ENCODE measurements at regions not wholly inside any gene's neighbourhood (a gene's known extent, or its start where the extent isn't known, plus 50 kb on each side); places are given as distances from the start of the nearest gene placed in this dataset.

GRCh38 chr12:130216031-130216430, 53.8 kb downstream of the FZD10 start:
- DNase-seq: no peak

GRCh38 chr12:130218682-130219081, 56.4 kb downstream of the FZD10 start:
- DNase-seq: no peak

- DNase-seq: no peak
Observed at GRCh38 chr12:130219929-130220705, 57.9 kb downstream of the FZD10 start.

- DNase-seq: no peak
Observed at GRCh38 chr12:130220706-130221100, 58.4 kb downstream of the FZD10 start.

GRCh38 chr12:130222519-130223218, 60.4 kb downstream of the FZD10 start:
- DNase-seq: no peak

- DNase-seq: no peak
Observed at GRCh38 chr12:130223767-130224244, 61.5 kb downstream of the FZD10 start.

GRCh38 chr12:130224613-130225012, 62.3 kb downstream of the FZD10 start:
- no peak for DNase-seq

- no peak for DNase-seq
Observed at GRCh38 chr12:130225347-130225746, 63.1 kb downstream of the FZD10 start.

- no peak for DNase-seq
Observed at GRCh38 chr12:130226126-130226525, 63.9 kb downstream of the FZD10 start.

- DNase-seq: no peak
Observed at GRCh38 chr12:130226771-130227170, 64.5 kb downstream of the FZD10 start.

- no peak for DNase-seq
Observed at GRCh38 chr12:130227641-130228040, 65.4 kb downstream of the FZD10 start.

GRCh38 chr12:130236446-130236845, 74.2 kb downstream of the FZD10 start:
- no peak for DNase-seq

GRCh38 chr12:130240831-130241590, 78.7 kb downstream of the FZD10 start:
- DNase-seq: no peak

- no peak for DNase-seq
Observed at GRCh38 chr12:130242506-130242905, 80.2 kb downstream of the FZD10 start.

- no peak for DNase-seq
Observed at GRCh38 chr12:130245251-130245650, 83.0 kb downstream of the FZD10 start.

GRCh38 chr12:130246560-130246959, 84.3 kb downstream of the FZD10 start:
- no peak for DNase-seq

- DNase-seq: no peak
Observed at GRCh38 chr12:130247634-130248237, 85.5 kb downstream of the FZD10 start.

GRCh38 chr12:130249376-130249775, 87.1 kb downstream of the FZD10 start:
- DNase-seq: peak; percentile 13

- DNase-seq: no peak
Observed at GRCh38 chr12:130251236-130251780, 86.4 kb upstream of the PIWIL1 start.

- no peak for DNase-seq
Observed at GRCh38 chr12:130253866-130254265, 83.8 kb upstream of the PIWIL1 start.

GRCh38 chr12:130254461-130255276, 83.0 kb upstream of the PIWIL1 start:
- no peak for DNase-seq

GRCh38 chr12:130258863-130259262, 78.8 kb upstream of the PIWIL1 start:
- DNase-seq: no peak
